Stimulated activated naive CD8-positive, alpha-beta T cell treated with anti-CD3 and anti-CD28 coated beads, Interleukin-15, amount 100 ng/mL, for 72 hours (primary cell): ENCODE measurements at regions not wholly inside any gene's neighbourhood (a gene's known extent, or its start where the extent isn't known, plus 50 kb on each side); places are given as distances from the start of the nearest gene placed in this dataset.

ENCODE experiments used
- ATAC-seq: fragments of 150-1000 bp; cut with Tn5 transposase; 2 replicates; pipeline ENCODE4 v1.10.0; 2021; ENCODE audit warnings: mild to moderate bottlenecking, moderate library complexity
- DNase-seq, 2 donors: peaks; one replicate each; pipeline ENCODE4 v3.0.0; 2021 to 2022
- H3K27ac Mint-ChIP-seq, 2 donors: one replicate each; pipeline ENCODE4 v1.8.0; 2022; ENCODE audit warnings: mild to moderate bottlenecking in 2 of 2, mixed read lengths in 2 of 2, moderate library complexity in 2 of 2
- H3K27me3 Mint-ChIP-seq: one replicate; pipeline ENCODE4 v1.8.0; 2022; ENCODE audit warnings: mixed read lengths
- H3K4me1 Mint-ChIP-seq: one replicate; pipeline ENCODE4 v1.8.0; 2022; ENCODE audit warnings: mild to moderate bottlenecking, mixed read lengths
- H3K4me3 Mint-ChIP-seq, 2 donors: one replicate each; pipeline ENCODE4 v1.8.0; 2022; ENCODE audit warnings: mild to moderate bottlenecking in 2 of 2, mixed read lengths in 2 of 2, moderate library complexity in 1 of 2
- H3K9me3 Mint-ChIP-seq, 2 donors: one replicate each; pipeline ENCODE4 v1.8.0; 2022; ENCODE audit warnings: mixed read lengths in 2 of 2

GRCh38 chr11:27250867-27251665 lies 111.9 kb downstream of the CCDC34 start:
- Mint-ChIP-seq H3K27ac (no peak overlapping the region), H3K9me3 (peaks cover 0 to 1% of the 10 kb centered on the region in 2 donors), H3K4me1 (no peaks in the 10 kb centered on the region), H3K27me3 (peaks cover 19% of the 10 kb centered on the region), H3K4me3 (no peak overlapping the region)
- DNase-seq (no peak), ATAC-seq (no peak)

GRCh38 chr11:27248576-27249509 lies 114.2 kb downstream of the CCDC34 start:
- Mint-ChIP-seq H3K4me3 (no peak overlapping the region), H3K27me3 (peaks cover 11% of the 10 kb centered on the region), H3K9me3 (no peaks in the 10 kb centered on the region), H3K4me1 (no peaks in the 10 kb centered on the region), H3K27ac (no peak overlapping the region)
- DNase-seq (no peak), ATAC-seq (no peak)

GRCh38 chr11:27247660-27248059 lies 115.4 kb downstream of the CCDC34 start:
- no peak overlapping the region for H3K4me3 Mint-ChIP-seq
- no peak overlapping the region for H3K27ac Mint-ChIP-seq
- ATAC-seq, result no peak
- DNase-seq, result no peak
- no peaks in the 10 kb centered on the region for H3K27me3 Mint-ChIP-seq
- no peaks in the 10 kb centered on the region for H3K4me1 Mint-ChIP-seq
- H3K9me3 Mint-ChIP-seq, result no peaks in the 10 kb centered on the region

GRCh38 chr11:27246925-27247324 lies 116.1 kb downstream of the CCDC34 start:
- ATAC-seq, result no peak
- Mint-ChIP-seq H3K4me1 (no peaks in the 10 kb centered on the region), H3K27ac (no peak overlapping the region), H3K4me3 (no peak overlapping the region), H3K27me3 (no peaks in the 10 kb centered on the region), H3K9me3 (no peaks in the 10 kb centered on the region)
- no peak for DNase-seq

GRCh38 chr11:27244900-27245299 lies 118.1 kb downstream of the CCDC34 start:
- no peak overlapping the region for H3K4me3 Mint-ChIP-seq
- ATAC-seq (no peak), DNase-seq (no peak)
- no peaks in the 10 kb centered on the region for H3K4me1 Mint-ChIP-seq
- no peak overlapping the region for H3K27ac Mint-ChIP-seq
- no peaks in the 10 kb centered on the region for H3K27me3 Mint-ChIP-seq
- H3K9me3 Mint-ChIP-seq, result no peaks in the 10 kb centered on the region

GRCh38 chr11:27242591-27242990 lies 120.4 kb downstream of the CCDC34 start:
- DNase-seq (no peak), ATAC-seq (no peak)
- no peak overlapping the region for H3K27ac Mint-ChIP-seq
- H3K4me1 Mint-ChIP-seq, result no peaks in the 10 kb centered on the region
- H3K4me3 Mint-ChIP-seq, result no peak overlapping the region
- no peaks in the 10 kb centered on the region for H3K9me3 Mint-ChIP-seq
- no peaks in the 10 kb centered on the region for H3K27me3 Mint-ChIP-seq

- no peak overlapping the region for H3K4me3 Mint-ChIP-seq
- ATAC-seq, result no peak
Measured at GRCh38 chr11:27241311-27242122, 121.5 kb downstream of the CCDC34 start.

GRCh38 chr11:27239305-27239942 lies 123.6 kb downstream of the CCDC34 start:
- Mint-ChIP-seq H3K27me3 (no peaks in the 10 kb centered on the region), H3K4me3 (no peak overlapping the region), H3K27ac (no peak overlapping the region), H3K9me3 (no peaks in the 10 kb centered on the region), H3K4me1 (no peaks in the 10 kb centered on the region)
- DNase-seq, result no peak
- ATAC-seq, result no peak

More at GRCh38 chr11:27241311-27242122, 121.5 kb downstream of the CCDC34 start:
- Mint-ChIP-seq H3K27ac (no peak overlapping the region), H3K9me3 (no peaks in the 10 kb centered on the region), H3K27me3 (no peaks in the 10 kb centered on the region), H3K4me1 (no peaks in the 10 kb centered on the region)
- no peak for DNase-seq

- H3K4me3 Mint-ChIP-seq, result no peak overlapping the region
- H3K4me1 Mint-ChIP-seq, result no peaks in the 10 kb centered on the region
- ATAC-seq, result no peak
- H3K27me3 Mint-ChIP-seq, result peaks cover 1% of the 10 kb centered on the region
- H3K27ac Mint-ChIP-seq, result no peak overlapping the region
- no peak for DNase-seq
- H3K9me3 Mint-ChIP-seq, result no peaks in the 10 kb centered on the region
Measured at GRCh38 chr11:27238811-27239210, 124.2 kb downstream of the CCDC34 start.

GRCh38 chr11:27237643-27238042 lies 125.4 kb downstream of the CCDC34 start:
- ATAC-seq (no peak), DNase-seq (no peak)
- peaks cover 9% of the 10 kb centered on the region for H3K27me3 Mint-ChIP-seq
- H3K4me1 Mint-ChIP-seq, result no peaks in the 10 kb centered on the region
- H3K9me3 Mint-ChIP-seq, result no peaks in the 10 kb centered on the region
- no peak overlapping the region for H3K4me3 Mint-ChIP-seq
- no peak overlapping the region for H3K27ac Mint-ChIP-seq

- Mint-ChIP-seq H3K9me3 (no peaks in the 10 kb centered on the region), H3K27me3 (peaks cover 9% of the 10 kb centered on the region), H3K27ac (no peak overlapping the region), H3K4me3 (no peak overlapping the region), H3K4me1 (no peaks in the 10 kb centered on the region)
- DNase-seq, result no peak
- no peak for ATAC-seq
Measured at GRCh38 chr11:27234961-27235360, 128.1 kb downstream of the CCDC34 start.

- peaks cover 9% of the 10 kb centered on the region for H3K27me3 Mint-ChIP-seq
- ATAC-seq (peak; percentile 23), DNase-seq (no peak)
- H3K4me3 Mint-ChIP-seq, result no peak overlapping the region
- H3K4me1 Mint-ChIP-seq, result no peaks in the 10 kb centered on the region
- H3K27ac Mint-ChIP-seq, result no peak overlapping the region
- H3K9me3 Mint-ChIP-seq, result no peaks in the 10 kb centered on the region
Measured at GRCh38 chr11:27234043-27234668, 128.9 kb downstream of the CCDC34 start.

- no peaks in the 10 kb centered on the region for H3K4me1 Mint-ChIP-seq
- H3K4me3 Mint-ChIP-seq, result no peak overlapping the region
- H3K27ac Mint-ChIP-seq, result no peak overlapping the region
- ATAC-seq, result peak; percentile 9
- no peaks in the 10 kb centered on the region for H3K9me3 Mint-ChIP-seq
- peaks cover 9% of the 10 kb centered on the region for H3K27me3 Mint-ChIP-seq
- DNase-seq, result no peak
Measured at GRCh38 chr11:27233654-27234042, 129.4 kb downstream of the CCDC34 start.

- Mint-ChIP-seq H3K4me3 (no peak overlapping the region), H3K4me1 (no peaks in the 10 kb centered on the region), H3K27ac (no peak overlapping the region), H3K27me3 (peaks cover 9% of the 10 kb centered on the region), H3K9me3 (no peaks in the 10 kb centered on the region)
- DNase-seq (no peak), ATAC-seq (no peak)
Measured at GRCh38 chr11:27231530-27231929, 131.5 kb downstream of the CCDC34 start.

GRCh38 chr11:27230192-27230572 lies 132.8 kb downstream of the CCDC34 start:
- H3K4me1 Mint-ChIP-seq, result no peaks in the 10 kb centered on the region
- no peak overlapping the region for H3K27ac Mint-ChIP-seq
- ATAC-seq (no peak), DNase-seq (no peak)
- no peaks in the 10 kb centered on the region for H3K9me3 Mint-ChIP-seq
- peaks cover 9% of the 10 kb centered on the region for H3K27me3 Mint-ChIP-seq
- H3K4me3 Mint-ChIP-seq, result no peak overlapping the region
